ENCODE measurements at regions not wholly inside any gene's neighbourhood (a gene's known extent, or its start where the extent isn't known, plus 50 kb on each side); places are given as distances from the start of the nearest gene placed in this dataset.

- Histone ChIP-seq H3K4me3 (ENCODE audit: low read depth, low read length) (no peak overlapping the region), H4K12ac (ENCODE audit: low read depth, low read length) (no peak overlapping the region), H3K36me3 (ENCODE audit: control insufficient read depth in 1 of 2, insufficient read depth in 2 of 2, low read length in 2 of 2) (no peaks in the 10 kb centered on the region), H4K8ac (ENCODE audit: low read depth, low read length) (no peak overlapping the region), H3K27me3 (ENCODE audit: insufficient read depth, low read length) (no peaks in the 10 kb centered on the region), H4K91ac (ENCODE audit: low read depth, low read length) (no peak overlapping the region), H3K79me1 (ENCODE audit: low read length) (no peaks in the 10 kb centered on the region), H2BK5ac (ENCODE audit: low read depth, low read length, poor library complexity) (no peak overlapping the region), H2AK5ac (ENCODE audit: low read length) (no peak overlapping the region), H2BK120ac (ENCODE audit: insufficient read depth, low read length, poor library complexity) (no peak overlapping the region), H3K23ac (ENCODE audit: low read length) (no peak overlapping the region), H3K18ac (ENCODE audit: low read length) (no peak overlapping the region), H3K4me1 (ENCODE audit: control insufficient read depth in 1 of 2, insufficient read depth in 2 of 2, low read length in 2 of 2) (no peaks in the 10 kb centered on the region), H3K27ac (ENCODE audit: low read depth, low read length) (no peak overlapping the region), H3K9ac (ENCODE audit: low read length) (no peak overlapping the region), H3K9me3 (ENCODE audit: insufficient read depth, low read depth, low read length) (no peaks in the 10 kb centered on the region), H2BK12ac (ENCODE audit: low read length) (no peak overlapping the region), H3K4ac (ENCODE audit: low read depth, low read length) (no peak overlapping the region), H2AFZ (ENCODE audit: insufficient read depth, low read length, poor library complexity) (no peak overlapping the region), H3K4me2 (ENCODE audit: low read length) (no peak overlapping the region), H3K79me2 (ENCODE audit: control insufficient read depth, insufficient read depth, low read length, poor library complexity) (no peaks in the 10 kb centered on the region), H3K14ac (ENCODE audit: low read length) (no peak overlapping the region)
- no peak for DNase-seq
- no CpG with 5 or more reads among the region's 1 CpG for WGBS (ENCODE audit: extremely low coverage, insufficient coverage, insufficient read length)
These were observed 177.5 kb downstream of the SNX10 start for GRCh38 chr7:26469188-26469587.

DNA sequence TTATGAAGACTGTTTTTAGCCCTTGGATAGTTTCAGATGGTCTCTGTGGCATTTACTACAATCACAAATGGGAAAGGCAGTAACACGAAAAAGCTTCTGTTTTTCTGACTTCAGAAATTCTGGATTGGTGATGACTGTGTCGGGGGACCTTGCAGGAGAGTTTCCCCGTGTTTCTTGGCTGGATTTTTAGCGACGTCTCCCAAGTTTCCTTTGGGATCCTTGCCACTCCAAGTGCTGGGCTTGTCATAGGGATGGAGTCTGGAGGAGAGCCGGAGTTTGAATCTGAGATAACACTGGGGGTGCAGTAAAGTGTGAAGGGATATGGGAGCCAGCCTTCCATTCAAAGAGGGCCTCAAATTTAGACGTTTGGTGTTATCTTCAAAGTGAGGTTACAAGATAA, 179.0 kb downstream of the SNX10 start:
- H3K79me1 ChIP-seq (ENCODE audit: low read length) = no peaks in the 10 kb centered on the region

GRCh38 chr7:26471306-26472075, 179.8 kb downstream of the SNX10 start:
- Histone ChIP-seq H3K36me3 (ENCODE audit: control insufficient read depth in 1 of 2, insufficient read depth in 2 of 2, low read length in 2 of 2) (no peaks in the 10 kb centered on the region), H3K9ac (ENCODE audit: low read length) (no peak overlapping the region), H3K14ac (ENCODE audit: low read length) (no peak overlapping the region), H3K4me2 (ENCODE audit: low read length) (no peak overlapping the region), H3K79me2 (ENCODE audit: control insufficient read depth, insufficient read depth, low read length, poor library complexity) (no peaks in the 10 kb centered on the region), H3K18ac (ENCODE audit: low read length) (no peak overlapping the region), H3K4me1 (ENCODE audit: control insufficient read depth in 1 of 2, insufficient read depth in 2 of 2, low read length in 2 of 2) (no peaks in the 10 kb centered on the region), H2AK5ac (ENCODE audit: low read length) (no peak overlapping the region), H4K91ac (ENCODE audit: low read depth, low read length) (no peak overlapping the region), H4K8ac (ENCODE audit: low read depth, low read length) (no peak overlapping the region), H2BK12ac (ENCODE audit: low read length) (no peak overlapping the region), H2BK5ac (ENCODE audit: low read depth, low read length, poor library complexity) (no peak overlapping the region), H3K79me1 (ENCODE audit: low read length) (no peaks in the 10 kb centered on the region), H3K27me3 (ENCODE audit: insufficient read depth, low read length) (no peaks in the 10 kb centered on the region), H3K27ac (ENCODE audit: low read depth, low read length) (no peak overlapping the region), H2AFZ (ENCODE audit: insufficient read depth, low read length, poor library complexity) (no peak overlapping the region), H3K23ac (ENCODE audit: low read length) (no peak overlapping the region), H2BK120ac (ENCODE audit: insufficient read depth, low read length, poor library complexity) (no peak overlapping the region), H4K12ac (ENCODE audit: low read depth, low read length) (no peak overlapping the region), H3K9me3 (ENCODE audit: insufficient read depth, low read depth, low read length) (no peaks in the 10 kb centered on the region), H3K4ac (ENCODE audit: low read depth, low read length) (no peak overlapping the region), H3K4me3 (ENCODE audit: low read depth, low read length) (no peak overlapping the region)
- no CpG with 5 or more reads among the region's 9 CpGs for WGBS (ENCODE audit: extremely low coverage, insufficient coverage, insufficient read length)
- DNase-seq = no peak

More for the DNA sequence above, 179.0 kb downstream of the SNX10 start:
- H3K4me2 ChIP-seq (ENCODE audit: low read length) = no peak overlapping the region
- no peak overlapping the region for H4K8ac ChIP-seq (ENCODE audit: low read depth, low read length)
- H3K27ac ChIP-seq (ENCODE audit: low read depth, low read length) = no peak overlapping the region
- no peaks in the 10 kb centered on the region for H3K79me2 ChIP-seq (ENCODE audit: control insufficient read depth, insufficient read depth, low read length, poor library complexity)
- no peak overlapping the region for H3K23ac ChIP-seq (ENCODE audit: low read length)
- H3K9me3 ChIP-seq (ENCODE audit: insufficient read depth, low read depth, low read length) = no peaks in the 10 kb centered on the region
- H2BK120ac ChIP-seq (ENCODE audit: insufficient read depth, low read length, poor library complexity) = no peak overlapping the region
- H3K14ac ChIP-seq (ENCODE audit: low read length) = no peak overlapping the region
- DNase-seq = no peak
- no CpG with 5 or more reads among the region's 7 CpGs for WGBS (ENCODE audit: extremely low coverage, insufficient coverage, insufficient read length)
- H2BK12ac ChIP-seq (ENCODE audit: low read length) = no peak overlapping the region
- no peak overlapping the region for H4K12ac ChIP-seq (ENCODE audit: low read depth, low read length)
- H3K4me1 ChIP-seq (ENCODE audit: control insufficient read depth in 1 of 2, insufficient read depth in 2 of 2, low read length in 2 of 2) = no peaks in the 10 kb centered on the region
- no peak overlapping the region for H3K9ac ChIP-seq (ENCODE audit: low read length)
- H3K18ac ChIP-seq (ENCODE audit: low read length) = no peak overlapping the region
- no peak overlapping the region for H3K4me3 ChIP-seq (ENCODE audit: low read depth, low read length)
- H2AK5ac ChIP-seq (ENCODE audit: low read length) = no peak overlapping the region
- no peak overlapping the region for H4K91ac ChIP-seq (ENCODE audit: low read depth, low read length)
- H2BK5ac ChIP-seq (ENCODE audit: low read depth, low read length, poor library complexity) = no peak overlapping the region
- H2AFZ ChIP-seq (ENCODE audit: insufficient read depth, low read length, poor library complexity) = no peak overlapping the region
- H3K36me3 ChIP-seq (ENCODE audit: control insufficient read depth in 1 of 2, insufficient read depth in 2 of 2, low read length in 2 of 2) = no peaks in the 10 kb centered on the region
- H3K4ac ChIP-seq (ENCODE audit: low read depth, low read length) = no peak overlapping the region
- no peaks in the 10 kb centered on the region for H3K27me3 ChIP-seq (ENCODE audit: insufficient read depth, low read length)

- Histone ChIP-seq H2BK5ac (ENCODE audit: low read depth, low read length, poor library complexity) (no peak overlapping the region), H3K9me3 (ENCODE audit: insufficient read depth, low read depth, low read length) (no peaks in the 10 kb centered on the region), H2BK12ac (ENCODE audit: low read length) (no peak overlapping the region), H3K36me3 (ENCODE audit: control insufficient read depth in 1 of 2, insufficient read depth in 2 of 2, low read length in 2 of 2) (no peaks in the 10 kb centered on the region), H3K4me1 (ENCODE audit: control insufficient read depth in 1 of 2, insufficient read depth in 2 of 2, low read length in 2 of 2) (no peaks in the 10 kb centered on the region), H3K18ac (ENCODE audit: low read length) (no peak overlapping the region), H4K91ac (ENCODE audit: low read depth, low read length) (no peak overlapping the region), H4K12ac (ENCODE audit: low read depth, low read length) (no peak overlapping the region), H3K4me2 (ENCODE audit: low read length) (no peak overlapping the region), H2AFZ (ENCODE audit: insufficient read depth, low read length, poor library complexity) (no peak overlapping the region), H3K79me2 (ENCODE audit: control insufficient read depth, insufficient read depth, low read length, poor library complexity) (no peaks in the 10 kb centered on the region), H3K23ac (ENCODE audit: low read length) (no peak overlapping the region), H3K79me1 (ENCODE audit: low read length) (no peaks in the 10 kb centered on the region), H3K14ac (ENCODE audit: low read length) (no peak overlapping the region), H4K8ac (ENCODE audit: low read depth, low read length) (no peak overlapping the region), H3K27ac (ENCODE audit: low read depth, low read length) (no peak overlapping the region), H3K9ac (ENCODE audit: low read length) (no peak overlapping the region), H3K4me3 (ENCODE audit: low read depth, low read length) (no peak overlapping the region), H3K4ac (ENCODE audit: low read depth, low read length) (no peak overlapping the region), H3K27me3 (ENCODE audit: insufficient read depth, low read length) (no peaks in the 10 kb centered on the region), H2AK5ac (ENCODE audit: low read length) (no peak overlapping the region), H2BK120ac (ENCODE audit: insufficient read depth, low read length, poor library complexity) (no peak overlapping the region)
- DNase-seq = no peak
- WGBS (ENCODE audit: extremely low coverage, insufficient coverage, insufficient read length) = no CpG with 5 or more reads among the region's 2 CpGs
These were observed 181.3 kb downstream of the SNX10 start for GRCh38 chr7:26472971-26473370.

Data from trophoblast cell (in vitro differentiated cells and primary cell).